ENCODE measurements at regions not wholly inside any gene's neighbourhood (a gene's known extent, or its start where the extent isn't known, plus 50 kb on each side); places are given as distances from the start of the nearest gene placed in this dataset.

GRCh38 chr4:62285026-62285425, 1084.9 kb downstream of the ADGRL3 start:
- no peak for DNase-seq
- no peaks in the 10 kb centered on the region for H3K9me3 ChIP-seq
- no peaks in the 10 kb centered on the region for H3K36me3 ChIP-seq
- intact Hi-C loops (cut with DNase I): no loop called here
- 66 to 71% methylated on average over 2 of the region's 2 CpGs for WGBS, 2 donors
- H3K27me3 ChIP-seq: no peaks in the 10 kb centered on the region
- H3K4me3 ChIP-seq: no peak overlapping the region
- no peak for TF ChIP-seq POLR2A (IDR thresholded peaks at IDR 0.05)
- no peaks in the 10 kb centered on the region for H3K4me1 ChIP-seq
- no peak overlapping the region for H3K27ac ChIP-seq

- Histone ChIP-seq H3K36me3 (no peaks in the 10 kb centered on the region), H3K4me3 (no peak overlapping the region), H3K4me1 (no peaks in the 10 kb centered on the region), H3K27ac (no peak overlapping the region), H3K9me3 (no peaks in the 10 kb centered on the region), H3K27me3 (no peaks in the 10 kb centered on the region)
- TF ChIP-seq CTCF (IDR thresholded peaks at IDR 0.05) (no peak), POLR2A (IDR thresholded peaks at IDR 0.05) (no peak)
- no peak for DNase-seq
- intact Hi-C loops (cut with DNase I): no loop called here
Observed at GRCh38 chr4:62279689-62280088, 1079.6 kb downstream of the ADGRL3 start.

GRCh38 chr4:62275470-62275869, 1075.3 kb downstream of the ADGRL3 start:
- Histone ChIP-seq H3K36me3 (no peaks in the 10 kb centered on the region), H3K4me3 (no peak overlapping the region), H3K27me3 (no peaks in the 10 kb centered on the region), H3K9me3 (no peaks in the 10 kb centered on the region), H3K27ac (no peak overlapping the region), H3K4me1 (no peaks in the 10 kb centered on the region)
- intact Hi-C loops (cut with DNase I): no loop called here
- TF ChIP-seq CTCF (IDR thresholded peaks at IDR 0.05) (no peak), POLR2A (IDR thresholded peaks at IDR 0.05) (no peak)
- no peak for DNase-seq

DNA sequence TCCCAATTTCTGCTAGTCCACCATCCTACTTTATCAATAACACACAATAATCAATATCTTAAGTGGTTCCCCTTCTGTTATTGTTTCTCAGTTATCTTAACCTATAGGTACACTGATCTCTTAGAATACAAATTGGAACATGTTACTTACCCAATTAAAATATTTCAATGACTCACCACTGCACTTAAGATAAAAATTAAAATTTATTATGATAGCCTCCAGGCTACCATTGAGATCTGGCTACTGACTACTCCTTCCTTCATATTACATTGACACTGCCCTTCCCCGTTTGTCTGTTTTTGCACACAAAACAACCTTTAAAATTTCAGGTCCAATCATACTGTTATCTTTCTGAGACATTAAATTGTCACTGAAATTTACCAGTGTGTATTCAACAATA, 1074.7 kb downstream of the ADGRL3 start:
- H3K4me3 ChIP-seq: no peak overlapping the region
- no peak overlapping the region for H3K27ac ChIP-seq
- WGBS, 2 donors: 61 to 62% methylated on average over 1 of the region's 1 CpG
- intact Hi-C loops (cut with DNase I): no loop called here
- no peaks in the 10 kb centered on the region for H3K4me1 ChIP-seq
- H3K9me3 ChIP-seq: no peaks in the 10 kb centered on the region
- no peaks in the 10 kb centered on the region for H3K27me3 ChIP-seq
- DNase-seq: no peak
- no peaks in the 10 kb centered on the region for H3K36me3 ChIP-seq
- TF ChIP-seq POLR2A (IDR thresholded peaks at IDR 0.05) (no peak), CTCF (IDR thresholded peaks at IDR 0.05) (no peak)

- intact Hi-C loops (cut with DNase I): no loop called here
- 87 to 94% methylated on average over 4 of the region's 4 CpGs for WGBS, 2 donors
Observed at GRCh38 chr4:62271107-62271506, 1071.0 kb downstream of the ADGRL3 start.

More at GRCh38 chr4:62271107-62271506, 1071.0 kb downstream of the ADGRL3 start:
- no peaks in the 10 kb centered on the region for H3K36me3 ChIP-seq
- H3K4me1 ChIP-seq: no peaks in the 10 kb centered on the region
- no peaks in the 10 kb centered on the region for H3K27me3 ChIP-seq
- no peak overlapping the region for H3K27ac ChIP-seq
- no peak overlapping the region for H3K4me3 ChIP-seq
- no peak for TF ChIP-seq CTCF (IDR thresholded peaks at IDR 0.05)
- TF ChIP-seq POLR2A (IDR thresholded peaks at IDR 0.05): no peak
- H3K9me3 ChIP-seq: no peaks in the 10 kb centered on the region
- no peak for DNase-seq

Data from esophagus squamous epithelium (tissue), 5 donors.